GM21825 (cell line): ENCODE measurements at regions not wholly inside any gene's neighbourhood (a gene's known extent, or its start where the extent isn't known, plus 50 kb on each side); places are given as distances from the start of the nearest gene placed in this dataset.
"Not testable (repeated sequence)": the region's sequence is repeated elsewhere in the genome, so short reads cannot be mapped to it uniquely, and the experiment has no call there.

Experiments
- ATAC-seq: cut with Tn5 transposase; IDR thresholded peaks from one replicate; pipeline ENCODE4 v1.9.1; 2021; ENCODE audit warnings: mild to moderate bottlenecking, moderate library complexity; ENCODE audit not compliant: unreplicated experiment

DNA sequence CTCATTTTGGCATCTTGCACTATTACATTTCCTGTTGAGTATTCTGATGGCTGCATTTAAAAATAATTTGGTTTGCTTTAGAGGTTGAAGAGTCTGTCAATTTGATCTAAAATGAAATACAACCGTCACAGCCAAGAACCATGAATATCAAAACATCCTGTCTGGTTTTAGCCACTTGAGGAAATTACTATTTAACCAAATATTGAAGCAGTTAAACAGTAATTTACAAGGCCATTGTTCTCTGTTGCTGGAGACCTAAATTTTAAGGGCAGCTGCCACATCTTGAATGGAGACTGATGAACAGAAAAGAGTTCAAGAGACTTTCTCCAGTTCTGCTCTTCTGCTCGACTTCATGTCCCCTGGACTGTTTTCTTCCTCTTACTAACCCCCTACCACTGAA, 549.4 kb downstream of the LRRC70 start:
- no peak for ATAC-seq

- ATAC-seq = no peak
Observed at GRCh38 chr5:63127054-63127453, 548.4 kb downstream of the LRRC70 start.

DNA sequence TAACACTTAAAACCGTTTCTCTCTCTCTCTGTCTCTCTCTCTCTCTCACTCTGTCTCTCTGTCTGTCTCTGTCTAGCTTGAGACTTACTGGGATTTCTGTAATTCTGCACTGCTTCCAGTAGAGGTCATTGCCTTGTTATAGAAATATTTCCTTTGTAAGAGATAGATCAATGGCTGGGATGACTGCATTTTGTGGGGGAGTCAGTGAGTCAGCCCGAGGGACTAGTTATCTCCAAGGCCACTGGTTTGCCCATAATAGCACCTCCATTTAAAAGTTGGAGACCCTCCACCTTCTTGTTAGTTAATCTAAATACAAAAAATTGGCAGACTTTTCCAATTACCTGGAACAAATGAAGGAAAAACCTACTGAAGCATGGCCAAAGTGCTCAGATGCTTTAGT, 547.2 kb downstream of the LRRC70 start:
- no peak for ATAC-seq

DNA sequence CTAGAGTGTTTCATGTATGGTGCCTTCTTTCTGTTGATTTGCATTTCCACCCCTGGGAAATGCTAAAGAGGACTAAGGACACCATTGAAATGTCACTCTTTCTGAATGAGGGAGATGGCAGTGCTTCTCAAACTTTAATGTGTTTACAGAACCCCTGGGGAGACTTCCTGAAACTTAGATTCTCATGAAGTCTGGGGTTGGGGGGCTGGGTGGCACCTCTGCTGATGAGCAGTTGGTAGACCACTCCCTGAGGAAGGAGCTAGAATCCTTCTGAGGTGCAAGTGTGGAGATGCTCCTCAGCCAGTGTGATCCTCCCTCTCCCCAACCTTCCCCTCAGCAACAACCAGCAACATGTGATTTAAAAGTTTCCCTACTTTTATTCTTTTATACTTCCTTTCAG, 546.8 kb downstream of the LRRC70 start:
- ATAC-seq = no peak

- no peak for ATAC-seq
Observed at GRCh38 chr5:63124266-63124665, 545.6 kb downstream of the LRRC70 start.

- ATAC-seq = no peak
Observed at GRCh38 chr5:63121471-63121870, 542.9 kb downstream of the LRRC70 start.

GRCh38 chr5:63118221-63118620, 539.6 kb downstream of the LRRC70 start:
- no peak for ATAC-seq

DNA sequence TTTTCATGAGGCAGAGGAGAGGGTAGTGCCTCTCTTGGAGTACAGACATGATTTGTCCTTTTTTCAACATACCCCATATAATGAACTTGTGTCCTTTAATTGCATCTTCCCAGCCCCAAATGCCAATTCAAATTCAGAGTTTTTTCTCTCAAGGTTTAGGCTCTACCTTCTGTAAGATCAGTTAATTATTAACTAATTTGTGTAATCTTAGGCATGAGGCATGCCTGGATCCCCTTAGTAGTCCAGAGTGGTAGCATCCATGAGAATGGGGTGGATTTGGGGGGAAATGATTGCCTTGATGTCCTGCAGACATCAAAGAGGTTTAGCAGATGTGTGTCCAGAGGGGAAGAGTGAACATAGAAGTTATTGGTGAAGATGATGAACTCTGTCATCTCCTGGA, 533.3 kb downstream of the LRRC70 start:
- no peak for ATAC-seq

DNA sequence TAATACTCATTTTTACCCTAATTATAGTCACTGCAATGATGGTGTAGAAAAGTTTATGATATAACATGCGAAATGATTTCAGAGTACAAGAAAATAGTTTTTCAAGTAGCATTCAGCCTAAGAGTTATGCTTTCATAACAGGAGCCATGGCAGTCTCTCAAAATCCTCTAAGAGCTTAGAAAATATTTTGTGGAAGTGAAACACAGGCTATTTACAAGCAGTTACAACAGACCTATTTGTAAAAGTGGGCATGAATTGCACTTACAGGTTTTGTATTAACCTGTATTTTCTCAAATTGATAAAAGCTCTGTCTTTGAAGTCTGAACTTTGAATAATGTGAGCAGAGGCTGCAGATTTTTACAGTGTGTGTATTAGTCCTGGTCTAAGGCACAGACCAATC, 523.3 kb downstream of the LRRC70 start:
- no peak for ATAC-seq

DNA sequence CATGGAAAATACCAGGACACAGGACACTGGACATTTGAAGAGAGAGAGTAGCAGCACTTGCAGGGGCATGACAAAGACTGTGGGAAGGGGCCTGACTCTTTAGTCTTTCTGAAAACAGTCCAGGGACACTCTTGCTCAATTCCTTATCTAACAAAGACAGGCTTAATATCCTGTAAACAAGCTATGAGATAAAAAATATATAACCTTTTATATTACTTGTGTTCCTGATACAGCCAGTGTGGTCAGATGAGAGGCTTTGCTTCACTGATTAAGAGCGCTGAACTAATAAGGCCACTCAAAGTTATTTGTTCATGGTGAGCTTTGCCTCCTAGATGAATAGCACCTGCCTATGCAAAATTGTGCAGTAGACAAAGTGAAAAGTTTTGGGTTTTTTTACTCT, 518.7 kb downstream of the LRRC70 start:
- ATAC-seq = no peak

DNA sequence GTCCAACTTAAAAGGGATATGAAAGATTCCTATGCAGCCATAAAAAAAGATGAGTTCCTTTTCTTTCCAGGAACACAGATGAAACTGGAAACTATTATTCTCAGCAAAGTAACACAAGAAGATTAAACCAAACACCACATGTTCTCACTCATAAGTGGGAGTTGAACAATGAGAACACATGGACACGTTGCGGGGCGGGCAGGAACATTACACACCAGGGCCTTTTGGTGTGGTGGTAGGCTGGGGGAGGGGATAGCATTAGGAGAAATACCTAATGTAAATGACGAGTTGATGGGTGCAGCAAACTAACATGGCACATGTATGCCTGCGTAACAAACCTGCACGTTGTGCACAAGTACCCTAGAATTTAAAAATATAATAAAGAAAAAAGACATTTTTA, 516.1 kb downstream of the LRRC70 start:
- no peak for ATAC-seq

GRCh38 chr5:63089147-63089546, 510.5 kb downstream of the LRRC70 start:
- no peak for ATAC-seq

- no peak for ATAC-seq
Observed at GRCh38 chr5:63085561-63085960, 506.9 kb downstream of the LRRC70 start.

GRCh38 chr5:63083689-63084088, 505.1 kb downstream of the LRRC70 start:
- ATAC-seq = not testable (repeated sequence)

GRCh38 chr5:63081402-63081801, 502.8 kb downstream of the LRRC70 start:
- no peak for ATAC-seq

DNA sequence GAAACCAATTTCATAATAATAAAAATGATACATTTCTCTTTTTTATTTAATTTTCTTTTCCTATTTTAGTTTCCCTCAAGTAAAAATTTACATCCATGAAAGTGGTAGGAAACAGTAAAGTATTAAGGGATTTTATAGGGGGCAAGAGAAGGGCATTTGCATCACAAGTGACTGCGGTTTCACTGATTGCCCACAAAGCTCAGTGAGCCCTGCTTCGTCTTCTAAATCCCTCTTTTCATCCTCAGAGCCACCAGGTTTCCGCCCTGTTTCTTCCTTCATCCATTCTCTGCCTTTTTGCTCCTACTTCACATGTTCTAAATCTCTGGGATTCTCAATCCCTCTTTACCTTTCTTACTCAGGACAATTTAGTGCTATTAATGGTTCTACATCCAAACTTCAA, 491.4 kb downstream of the LRRC70 start:
- ATAC-seq = no peak

GRCh38 chr5:63055421-63055820, 476.8 kb downstream of the LRRC70 start:
- no peak for ATAC-seq

DNA sequence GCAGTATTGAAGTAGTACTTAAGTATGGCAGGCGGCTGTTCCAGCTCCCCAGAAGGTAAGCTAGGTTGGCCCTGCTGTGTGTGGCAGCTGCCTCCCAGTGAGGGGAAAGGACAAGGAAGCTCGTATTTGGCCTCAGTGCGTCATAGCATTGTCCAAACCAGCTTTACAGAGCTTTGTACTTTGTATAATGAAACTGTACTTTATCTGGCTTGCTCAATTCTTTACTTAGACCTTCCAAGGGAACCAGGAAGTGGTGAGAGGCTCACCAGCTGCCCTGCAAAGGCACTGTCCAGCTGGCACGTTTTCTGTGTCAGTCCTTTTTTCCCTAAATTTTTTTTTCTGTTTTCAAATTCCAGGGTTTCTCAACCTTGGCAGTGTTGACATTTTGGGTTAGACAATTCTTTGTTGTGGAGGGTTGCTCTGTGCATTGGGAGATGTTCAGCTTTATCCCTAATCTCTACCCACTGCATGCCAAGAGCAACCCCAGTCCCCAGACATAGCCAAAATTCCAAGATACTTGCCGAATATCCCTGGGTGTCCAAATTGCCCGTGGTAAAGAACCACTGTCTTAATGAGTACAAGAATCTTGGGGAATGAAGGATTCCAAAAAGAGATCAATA, 474.5 kb downstream of the LRRC70 start:
- ATAC-seq = no peak

- no peak for ATAC-seq
Observed at GRCh38 chr5:63050916-63051315, 472.3 kb downstream of the LRRC70 start.

GRCh38 chr5:63049935-63050334, 471.3 kb downstream of the LRRC70 start:
- no peak for ATAC-seq

DNA sequence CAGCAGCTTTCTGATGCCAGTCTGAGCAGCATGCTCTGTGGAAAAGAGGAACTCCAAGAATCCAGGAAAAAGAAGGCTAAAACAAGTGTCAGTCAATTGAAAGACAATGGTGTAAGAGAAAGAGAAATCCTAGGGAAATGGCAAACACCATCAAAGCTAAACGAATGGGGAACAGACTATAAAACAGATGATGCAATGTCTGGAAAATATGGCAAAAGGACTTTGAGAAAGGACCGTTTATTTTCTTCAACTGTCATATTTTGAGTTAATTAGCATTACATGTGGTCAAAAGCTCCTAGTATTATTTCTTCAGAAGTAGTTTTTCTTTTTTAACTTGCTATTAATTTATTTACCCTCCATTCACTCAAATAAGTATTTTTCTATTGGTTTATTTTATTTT, 465.2 kb downstream of the LRRC70 start:
- ATAC-seq = no peak

DNA sequence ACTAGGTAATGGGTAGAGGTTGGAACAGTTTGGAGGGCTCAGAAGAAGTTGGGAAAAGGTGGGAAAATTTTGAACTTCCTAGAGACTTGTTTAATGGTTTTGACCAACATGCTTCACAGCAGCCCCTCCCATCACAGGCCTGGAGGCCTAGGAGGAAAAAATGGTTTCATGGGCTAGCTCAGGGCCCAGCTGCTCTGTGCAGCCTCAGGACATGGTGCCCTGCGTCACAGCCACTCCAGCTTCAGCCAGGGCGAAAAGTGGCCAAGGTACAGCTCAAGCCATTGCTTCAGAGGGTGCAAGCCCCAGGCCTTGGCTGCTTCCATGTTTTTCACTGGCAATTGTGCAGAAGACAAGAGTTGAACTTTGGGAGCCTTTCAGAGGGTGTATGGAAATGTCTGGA, 453.7 kb downstream of the LRRC70 start:
- no peak for ATAC-seq

GRCh38 chr5:63029891-63030290, 451.3 kb downstream of the LRRC70 start:
- ATAC-seq = no peak
